ENCODE measurements at regions not wholly inside any gene's neighbourhood (a gene's known extent, or its start where the extent isn't known, plus 50 kb on each side); places are given as distances from the start of the nearest gene placed in this dataset.

DNA sequence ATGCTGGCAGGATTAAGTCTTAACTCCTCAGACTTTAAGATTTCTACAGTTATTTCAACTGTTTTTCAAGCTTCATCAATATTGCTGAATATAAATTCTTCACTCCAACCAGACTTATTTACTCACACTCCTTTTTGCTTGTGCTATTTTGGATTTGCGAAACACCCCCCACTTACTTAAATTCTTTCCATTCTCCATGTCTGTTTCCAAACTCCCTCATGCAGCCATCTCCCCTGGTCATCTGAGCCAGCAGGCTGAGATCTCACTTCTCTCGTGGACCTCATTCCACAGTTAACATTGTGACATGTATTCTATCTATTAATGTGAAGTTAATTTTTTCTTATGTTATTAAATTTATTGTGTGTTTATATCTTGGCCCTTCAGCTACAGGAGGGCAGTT is 188.9 kb upstream of the HDAC9 start:
- DNase-seq (ENCODE audit: low read depth), result no peak
- TF ChIP-seq, protein P1, sequence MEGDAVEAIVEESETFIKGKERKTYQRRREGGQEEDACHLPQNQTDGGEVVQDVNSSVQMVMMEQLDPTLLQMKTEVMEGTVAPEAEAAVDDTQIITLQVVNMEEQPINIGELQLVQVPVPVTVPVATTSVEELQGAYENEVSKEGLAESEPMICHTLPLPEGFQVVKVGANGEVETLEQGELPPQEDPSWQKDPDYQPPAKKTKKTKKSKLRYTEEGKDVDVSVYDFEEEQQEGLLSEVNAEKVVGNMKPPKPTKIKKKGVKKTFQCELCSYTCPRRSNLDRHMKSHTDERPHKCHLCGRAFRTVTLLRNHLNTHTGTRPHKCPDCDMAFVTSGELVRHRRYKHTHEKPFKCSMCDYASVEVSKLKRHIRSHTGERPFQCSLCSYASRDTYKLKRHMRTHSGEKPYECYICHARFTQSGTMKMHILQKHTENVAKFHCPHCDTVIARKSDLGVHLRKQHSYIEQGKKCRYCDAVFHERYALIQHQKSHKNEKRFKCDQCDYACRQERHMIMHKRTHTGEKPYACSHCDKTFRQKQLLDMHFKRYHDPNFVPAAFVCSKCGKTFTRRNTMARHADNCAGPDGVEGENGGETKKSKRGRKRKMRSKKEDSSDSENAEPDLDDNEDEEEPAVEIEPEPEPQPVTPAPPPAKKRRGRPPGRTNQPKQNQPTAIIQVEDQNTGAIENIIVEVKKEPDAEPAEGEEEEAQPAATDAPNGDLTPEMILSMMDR (IDR thresholded peaks at IDR 0.05; ENCODE audit: low read depth, low read length, missing control alignments), result no peak
- in situ Hi-C loops (cut with HindIII; ENCODE audit: low sequenced_read_pairs), result no loop called here
- no peak overlapping the region for H3K4me3 ChIP-seq (ENCODE audit: low read depth, low read length)

DNA sequence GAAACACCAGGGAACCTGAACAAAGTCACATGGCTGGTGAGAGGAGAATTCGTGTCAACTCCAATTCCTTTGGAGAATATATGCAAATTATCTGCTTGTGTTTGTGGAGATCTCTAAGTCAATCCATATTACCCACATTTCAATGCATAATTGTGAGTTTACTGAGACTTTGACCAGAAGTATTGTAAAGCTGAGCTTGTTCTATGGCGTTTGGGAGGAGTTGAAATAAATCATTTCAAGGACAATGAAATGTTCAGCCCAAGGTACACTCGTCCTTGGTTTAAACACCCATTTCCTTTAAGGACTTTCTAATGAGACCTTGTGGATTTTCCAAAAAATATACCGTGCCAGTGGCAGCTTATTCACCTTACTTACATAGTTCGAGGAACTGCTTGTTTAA is 186.6 kb upstream of the HDAC9 start:
- H3K4me3 ChIP-seq (ENCODE audit: low read depth, low read length), result no peak overlapping the region
- TF ChIP-seq, protein P1 (IDR thresholded peaks at IDR 0.05; ENCODE audit: low read depth, low read length, missing control alignments), result no peak
- DNase-seq (ENCODE audit: low read depth), result no peak
- in situ Hi-C loops (cut with HindIII; ENCODE audit: low sequenced_read_pairs), result no loop called here

DNA sequence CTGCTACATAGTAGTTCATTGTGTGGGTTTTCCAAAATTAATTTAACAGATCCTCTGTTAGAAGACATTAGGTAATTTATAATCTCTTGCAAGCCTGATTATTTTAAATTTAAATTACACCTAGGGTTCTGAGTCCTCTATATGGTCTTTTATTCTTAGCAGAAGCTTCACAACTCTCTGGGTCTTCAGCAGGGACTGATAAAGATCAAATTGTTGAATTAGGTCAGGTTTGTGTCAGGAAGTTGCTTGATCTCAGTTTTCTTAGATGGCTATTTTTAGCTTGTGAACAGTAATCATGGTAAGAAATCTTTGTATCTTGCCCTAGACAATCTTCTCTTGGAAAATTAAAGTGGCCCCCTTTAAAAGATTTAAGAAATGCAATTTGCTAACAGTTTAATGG is 183.1 kb upstream of the HDAC9 start:
- no peak overlapping the region for H3K4me3 ChIP-seq (ENCODE audit: low read depth, low read length)

DNA sequence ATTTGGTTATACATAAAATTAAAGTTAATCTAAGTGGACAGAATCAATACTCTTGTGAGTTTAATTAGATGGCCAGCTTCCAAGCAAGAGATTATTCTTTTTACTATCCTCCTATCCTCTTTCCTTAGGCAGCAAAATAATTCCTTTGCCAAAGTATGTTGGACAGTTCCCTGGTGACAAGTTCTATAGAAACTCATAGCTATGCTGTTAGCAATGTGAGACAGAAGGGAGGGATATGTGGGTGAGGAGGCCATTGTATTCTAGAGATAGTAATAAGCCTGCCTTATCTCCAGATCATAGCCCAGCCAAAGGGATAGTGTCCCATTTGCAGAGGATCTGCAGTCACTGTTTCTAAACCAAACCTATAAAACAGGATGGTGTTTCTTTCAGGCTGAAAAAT is 181.6 kb upstream of the HDAC9 start:
- DNase-seq (ENCODE audit: low read depth), result no peak
- no peak overlapping the region for H3K4me3 ChIP-seq (ENCODE audit: low read depth, low read length)
- in situ Hi-C loops (cut with HindIII; ENCODE audit: low sequenced_read_pairs), result no loop called here
- TF ChIP-seq, protein P1 (IDR thresholded peaks at IDR 0.05; ENCODE audit: low read depth, low read length, missing control alignments), result no peak

More for the DNA sequence above, 183.1 kb upstream of the HDAC9 start:
- TF ChIP-seq, protein P1 (IDR thresholded peaks at IDR 0.05; ENCODE audit: low read depth, low read length, missing control alignments), result no peak
- in situ Hi-C loops (cut with HindIII; ENCODE audit: low sequenced_read_pairs), result no loop called here
- no peak for DNase-seq (ENCODE audit: low read depth)

DNA sequence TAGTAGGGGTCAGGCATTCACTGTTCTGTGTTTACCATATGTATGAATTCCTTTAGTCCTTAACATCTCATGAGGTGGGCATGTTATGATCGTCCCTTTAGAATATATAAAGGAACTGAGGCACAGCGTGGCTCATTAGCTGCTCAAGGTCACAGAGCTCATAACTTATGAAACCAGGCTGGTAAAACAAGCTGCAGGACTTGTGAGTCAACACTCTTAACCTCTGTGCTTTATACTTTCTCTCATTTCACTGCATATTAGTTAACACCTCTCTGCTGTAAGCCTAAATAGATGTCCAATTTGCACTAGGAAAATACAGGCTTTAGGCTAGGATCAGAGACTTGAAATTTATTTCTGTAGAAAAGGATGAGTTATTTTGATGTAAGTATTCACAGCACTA is 180.3 kb upstream of the HDAC9 start:
- TF ChIP-seq, protein P1 (IDR thresholded peaks at IDR 0.05; ENCODE audit: low read depth, low read length, missing control alignments), result no peak
- H3K4me3 ChIP-seq (ENCODE audit: low read depth, low read length), result no peak overlapping the region
- DNase-seq (ENCODE audit: low read depth), result no peak
- in situ Hi-C loops (cut with HindIII; ENCODE audit: low sequenced_read_pairs), result no loop called here

DNA sequence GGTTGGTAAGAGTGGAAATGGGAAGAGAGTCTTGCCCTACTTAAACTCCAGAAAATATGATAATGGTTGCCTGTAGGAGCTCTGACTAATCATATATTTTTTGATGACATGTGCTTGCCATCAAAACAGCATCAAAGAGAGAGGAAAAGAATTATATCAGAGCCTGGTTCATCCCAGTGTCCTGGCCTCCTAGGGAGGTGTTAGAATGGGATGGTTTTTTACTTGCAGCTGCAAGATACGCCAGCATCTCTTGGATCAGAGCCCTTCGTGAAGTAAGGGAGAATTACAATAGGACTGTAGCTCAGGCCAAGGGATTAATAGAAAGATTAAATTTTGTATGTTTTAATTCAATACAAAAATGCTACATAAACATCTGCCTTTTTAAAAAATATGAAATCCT is 177.6 kb upstream of the HDAC9 start:
- in situ Hi-C loops (cut with HindIII; ENCODE audit: low sequenced_read_pairs), result no loop called here
- TF ChIP-seq, protein P1 (IDR thresholded peaks at IDR 0.05; ENCODE audit: low read depth, low read length, missing control alignments), result no peak
- no peak overlapping the region for H3K4me3 ChIP-seq (ENCODE audit: low read depth, low read length)
- DNase-seq (ENCODE audit: low read depth), result no peak

DNA sequence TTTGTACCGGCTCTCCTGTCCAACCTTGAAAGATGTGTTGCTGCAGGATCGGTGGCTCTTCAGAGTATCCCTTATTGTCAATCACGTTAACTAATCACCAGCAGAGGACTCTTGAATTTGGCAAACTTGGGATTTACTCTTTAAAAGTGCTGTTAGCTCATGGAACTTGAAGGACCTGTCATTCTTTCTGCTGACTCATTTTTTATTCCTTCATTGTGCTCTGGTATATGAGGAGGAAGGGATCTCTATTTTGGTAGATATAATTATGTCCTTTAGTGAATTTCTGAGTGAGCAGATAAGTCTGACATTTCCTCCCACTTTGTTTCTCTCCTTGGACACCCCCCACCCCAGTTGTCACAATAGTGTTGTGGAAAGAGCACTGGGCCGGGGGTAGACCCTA is 175.1 kb upstream of the HDAC9 start:
- TF ChIP-seq, protein P1 (IDR thresholded peaks at IDR 0.05; ENCODE audit: low read depth, low read length, missing control alignments), result no peak

More for the DNA sequence above, 175.1 kb upstream of the HDAC9 start:
- DNase-seq (ENCODE audit: low read depth), result no peak
- in situ Hi-C loops (cut with HindIII; ENCODE audit: low sequenced_read_pairs), result no loop called here
- no peak overlapping the region for H3K4me3 ChIP-seq (ENCODE audit: low read depth, low read length)

Measured in astrocyte of the cerebellum (primary cell).